ENCODE measurements at regions not wholly inside any gene's neighbourhood (a gene's known extent, or its start where the extent isn't known, plus 50 kb on each side); places are given as distances from the start of the nearest gene placed in this dataset.

- intact Hi-C loops (cut with DNase I; ENCODE audit: low total_unique reads) = no loop called here
- no peaks in the 10 kb centered on the region for H3K27me3 ChIP-seq
- no peaks in the 10 kb centered on the region for H3K4me1 ChIP-seq
- no peak overlapping the region for H3K4me3 ChIP-seq
- peaks cover 0 to 11% (median 9%) of the 10 kb centered on the region in 4 donors for H3K9me3 ChIP-seq
- no peaks in the 10 kb centered on the region for H3K36me3 ChIP-seq
- no peak overlapping the region for H3K27ac ChIP-seq
- WGBS, 5 donors = 89 to 96% (median 94%) methylated on average over 1 of the region's 1 CpG
- no peak for TF ChIP-seq POLR2A (IDR thresholded peaks at IDR 0.05)
- TF ChIP-seq POLR2AphosphoS5 (IDR thresholded peaks at IDR 0.05) = no peak
- no peak for TF ChIP-seq CTCF (IDR thresholded peaks at IDR 0.05)
- TF ChIP-seq EP300 (IDR thresholded peaks at IDR 0.05) = no peak
- DNase-seq = no peak
These were observed 127.3 kb upstream of the NR4A3 start for GRCh38 chr9:99694393-99694792.

- no peak overlapping the region for H3K4me3 ChIP-seq
- H3K4me1 ChIP-seq = no peaks in the 10 kb centered on the region
- H3K27ac ChIP-seq = no peak overlapping the region
- intact Hi-C loops (cut with DNase I; ENCODE audit: low total_unique reads) = no loop called here
- no peak for TF ChIP-seq POLR2A (IDR thresholded peaks at IDR 0.05)
- no peak for TF ChIP-seq CTCF (IDR thresholded peaks at IDR 0.05)
- no peak for TF ChIP-seq EP300 (IDR thresholded peaks at IDR 0.05)
- TF ChIP-seq POLR2AphosphoS5 (IDR thresholded peaks at IDR 0.05) = no peak
- no peaks in the 10 kb centered on the region for H3K27me3 ChIP-seq
- no peaks in the 10 kb centered on the region for H3K36me3 ChIP-seq
- 89 to 94% (median 94%) methylated on average over 3 of the region's 3 CpGs for WGBS, 5 donors
- DNase-seq = no peak
- peaks cover 0 to 11% (median 9%) of the 10 kb centered on the region in 4 donors for H3K9me3 ChIP-seq
These were observed 122.3 kb upstream of the NR4A3 start for GRCh38 chr9:99699396-99699795.

- Histone ChIP-seq H3K27me3 (no peaks in the 10 kb centered on the region), H3K27ac (no peak overlapping the region), H3K36me3 (no peaks in the 10 kb centered on the region), H3K9me3 (no peaks in the 10 kb centered on the region), H3K4me1 (no peaks in the 10 kb centered on the region), H3K4me3 (no peak overlapping the region)
- DNase-seq = no peak
- intact Hi-C loops (cut with DNase I; ENCODE audit: low total_unique reads) = no loop called here
- no peak for TF ChIP-seq POLR2A (IDR thresholded peaks at IDR 0.05)
- TF ChIP-seq POLR2AphosphoS5 (IDR thresholded peaks at IDR 0.05) = no peak
These were observed 109.5 kb upstream of the NR4A3 start for GRCh38 chr9:99712214-99712613.

- Histone ChIP-seq H3K27me3 (no peaks in the 10 kb centered on the region), H3K4me3 (no peak overlapping the region), H3K27ac (no peak overlapping the region), H3K4me1 (no peaks in the 10 kb centered on the region), H3K9me3 (no peaks in the 10 kb centered on the region), H3K36me3 (no peaks in the 10 kb centered on the region)
- 85 to 90% (median 89%) methylated on average over 3 of the region's 3 CpGs for WGBS, 5 donors
- no peak for DNase-seq
- intact Hi-C loops (cut with DNase I; ENCODE audit: low total_unique reads) = no loop called here
- TF ChIP-seq EP300 (IDR thresholded peaks at IDR 0.05) (no peak), CTCF (IDR thresholded peaks at IDR 0.05) (no peak), POLR2AphosphoS5 (IDR thresholded peaks at IDR 0.05) (no peak), POLR2A (IDR thresholded peaks at IDR 0.05) (no peak)
These were observed 107.8 kb upstream of the NR4A3 start for GRCh38 chr9:99713838-99714306.

- Histone ChIP-seq H3K9me3 (no peaks in the 10 kb centered on the region), H3K36me3 (no peaks in the 10 kb centered on the region), H3K4me3 (no peak overlapping the region), H3K4me1 (peaks cover 0 to 6% (median 0%) of the 10 kb centered on the region in 4 donors), H3K27me3 (no peaks in the 10 kb centered on the region), H3K27ac (no peak overlapping the region)
- no peak for TF ChIP-seq EP300 (IDR thresholded peaks at IDR 0.05)
- TF ChIP-seq CTCF (IDR thresholded peaks at IDR 0.05) = no peak
- TF ChIP-seq POLR2A (IDR thresholded peaks at IDR 0.05) = no peak
- TF ChIP-seq POLR2AphosphoS5 (IDR thresholded peaks at IDR 0.05) = no peak
- intact Hi-C loops (cut with DNase I; ENCODE audit: low total_unique reads) = no loop called here
- no peak for DNase-seq
These were observed 103.1 kb upstream of the NR4A3 start for GRCh38 chr9:99718631-99719030.
